ENCODE measurements at regions not wholly inside any gene's neighbourhood (a gene's known extent, or its start where the extent isn't known, plus 50 kb on each side); places are given as distances from the start of the nearest gene placed in this dataset.

- TF ChIP-seq CTCF (optimal IDR thresholded peaks at IDR 0.05 in 1 of 3, IDR thresholded peaks at IDR 0.05 in 1 of 3, conservative IDR thresholded peaks at IDR 0.05 in 1 of 3; ENCODE audit: extremely low read depth in 1 of 3, insufficient read depth in 2 of 3, low read length in 3 of 3) (no peak), EZH2 (IDR thresholded peaks at IDR 0.05; ENCODE audit: low read length) (no peak)
Measured at GRCh38 chr5:120372899-120373298, 91.2 kb upstream of the PRR16 start.
